Astrocyte (in vitro differentiated cells and primary cell): ENCODE measurements at regions not wholly inside any gene's neighbourhood (a gene's known extent, or its start where the extent isn't known, plus 50 kb on each side); places are given as distances from the start of the nearest gene placed in this dataset.

Experiments
- CTCF ChIP-seq: IDR thresholded peaks from 2 replicates; pipeline ENCODE4 v1.5.1; 2011; ENCODE audit warnings: low read depth, mild to moderate bottlenecking, inconsistent platforms, low read length, moderate library complexity; ENCODE audit not compliant: insufficient read depth
- EZH2 ChIP-seq: IDR thresholded peaks from 2 replicates; pipeline ENCODE4 v1.6.1; 2012; ENCODE audit warnings: mild to moderate bottlenecking, low read length, inconsistent platforms; ENCODE audit not compliant: insufficient read depth

DNA sequence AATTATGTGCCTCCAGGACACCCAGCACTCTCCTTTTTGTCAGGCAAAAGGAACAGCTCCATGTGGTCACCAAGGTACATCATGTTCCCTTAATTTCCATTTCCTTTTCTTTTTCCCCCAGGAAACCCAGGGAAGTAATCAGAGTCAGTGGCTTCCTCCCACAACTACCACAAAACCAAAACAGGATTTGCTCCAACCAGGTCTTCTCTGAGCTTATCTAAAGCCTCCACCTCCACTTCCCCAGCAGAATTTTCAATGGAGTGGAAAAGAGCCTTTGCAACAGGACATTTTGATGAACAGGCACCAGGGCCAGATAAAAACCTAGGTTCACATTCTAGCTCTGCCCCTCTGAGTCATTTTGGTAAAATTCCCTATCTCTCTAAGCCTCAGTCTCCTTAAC lies 154.3 kb downstream of the NR2F2 start:
- no peak for TF ChIP-seq CTCF
- TF ChIP-seq EZH2: no peak
